KMS-11 (cell line): ENCODE measurements at regions not wholly inside any gene's neighbourhood (a gene's known extent, or its start where the extent isn't known, plus 50 kb on each side); places are given as distances from the start of the nearest gene placed in this dataset.
A peak's percentile ranks its signal among the peaks of the same experiment; 100 is the strongest.

Source experiments
- H2AFZ ChIP-seq: fragments of 200-600 bp; sonication (generic); 2 replicates; pipeline ENCODE4 v1.6.1; 2016; ENCODE audit warnings: antibody characterized with exemption, mixed run types, low read depth
- H3K27ac ChIP-seq: fragments of 200-600 bp; sonication (generic); 2 replicates; pipeline ENCODE4 v1.6.1; 2016; ENCODE audit warnings: mild to moderate bottlenecking, mixed run types
- H3K27me3 ChIP-seq: fragments of 200-600 bp; sonication (generic); 2 replicates; pipeline ENCODE4 v1.6.1; 2017; ENCODE audit warnings: mild to moderate bottlenecking, low read depth, mixed run types, moderate library complexity; ENCODE audit not compliant: insufficient read depth
- H3K36me3 ChIP-seq: fragments of 200-600 bp; sonication (generic); 2 replicates; pipeline ENCODE4 v1.6.1; 2017; ENCODE audit warnings: mild to moderate bottlenecking, mixed run types; ENCODE audit not compliant: insufficient read depth
- H3K4me1 ChIP-seq: fragments of 200-600 bp; sonication (generic); 2 replicates; pipeline ENCODE4 v1.6.1; 2016; ENCODE audit warnings: mild to moderate bottlenecking, low read depth, mixed run types; ENCODE audit not compliant: poor library complexity, severe bottlenecking
- H3K4me2 ChIP-seq: fragments of 200-600 bp; sonication (generic); 2 replicates; pipeline ENCODE4 v1.7.0; 2016; ENCODE audit warnings: mild to moderate bottlenecking, mixed run types
- H3K4me3 ChIP-seq: fragments of 200-600 bp; sonication (generic); IDR thresholded peaks from 2 replicates; pipeline ENCODE4 v1.6.1; 2017; ENCODE audit warnings: low read depth, low read length, mixed read lengths; ENCODE audit not compliant: insufficient read depth
- H3K79me2 ChIP-seq: fragments of 200-600 bp; sonication (generic); 2 replicates; pipeline ENCODE4 v1.6.1; 2016; ENCODE audit warnings: low read depth, mixed run types; ENCODE audit not compliant: insufficient read depth
- H3K9ac ChIP-seq: fragments of 200-600 bp; sonication (generic); 2 replicates; pipeline ENCODE4 v1.6.1; 2016; ENCODE audit warnings: mild to moderate bottlenecking, mixed run types
- H4K20me1 ChIP-seq: fragments of 200-600 bp; sonication (generic); 2 replicates; pipeline ENCODE4 v1.6.1; 2016; ENCODE audit warnings: mild to moderate bottlenecking, mixed run types; ENCODE audit not compliant: insufficient read depth
- CTCF ChIP-seq: fragments of 200-600 bp; sonication (generic); conservative IDR thresholded peaks from 2 replicates; pipeline ENCODE4 v1.6.1; 2017; ENCODE audit warnings: low read depth, mild to moderate bottlenecking, antibody characterized with exemption, low read length, moderate library complexity, mixed read lengths

- no peak for TF ChIP-seq CTCF
- Histone ChIP-seq H3K4me1 (peaks cover 15% of the 10 kb centered on the region), H3K4me2 (no peak overlapping the region), H3K27me3 (no peaks in the 10 kb centered on the region), H2AFZ (no peak overlapping the region), H4K20me1 (no peaks in the 10 kb centered on the region), H3K79me2 (no peaks in the 10 kb centered on the region), H3K27ac (no peak overlapping the region), H3K4me3 (no peak overlapping the region), H3K36me3 (no peaks in the 10 kb centered on the region), H3K9ac (no peak overlapping the region)
Measured at GRCh38 chr2:181268174-181268867, 188.9 kb upstream of the ITGA4 start.

GRCh38 chr2:181273986-181274385 is 183.2 kb upstream of the ITGA4 start:
- no peak overlapping the region for H3K27ac ChIP-seq
- H2AFZ ChIP-seq = no peak overlapping the region

GRCh38 chr2:181275643-181276070 is 181.5 kb upstream of the ITGA4 start:
- no peak overlapping the region for H3K4me3 ChIP-seq
- no peaks in the 10 kb centered on the region for H3K79me2 ChIP-seq
- no peaks in the 10 kb centered on the region for H4K20me1 ChIP-seq
- TF ChIP-seq CTCF = no peak
- no peaks in the 10 kb centered on the region for H3K27me3 ChIP-seq
- H3K4me2 ChIP-seq = no peak overlapping the region
- no peak overlapping the region for H3K9ac ChIP-seq
- H3K27ac ChIP-seq = no peak overlapping the region
- H2AFZ ChIP-seq = no peak overlapping the region
- peaks cover 14% of the 10 kb centered on the region for H3K4me1 ChIP-seq
- H3K36me3 ChIP-seq = no peaks in the 10 kb centered on the region

More at GRCh38 chr2:181273986-181274385, 183.2 kb upstream of the ITGA4 start:
- H3K4me3 ChIP-seq = no peak overlapping the region
- H3K36me3 ChIP-seq = no peaks in the 10 kb centered on the region
- no peaks in the 10 kb centered on the region for H3K27me3 ChIP-seq
- peaks cover 15% of the 10 kb centered on the region for H3K4me1 ChIP-seq
- no peaks in the 10 kb centered on the region for H3K79me2 ChIP-seq
- no peak for TF ChIP-seq CTCF
- no peak overlapping the region for H3K9ac ChIP-seq
- H3K4me2 ChIP-seq = no peak overlapping the region
- H4K20me1 ChIP-seq = no peaks in the 10 kb centered on the region

GRCh38 chr2:181281206-181281832 is 175.9 kb upstream of the ITGA4 start:
- Histone ChIP-seq H2AFZ (no peak overlapping the region; the same call in 1 of the 2 replicates), H3K36me3 (no peaks in the 10 kb centered on the region), H3K4me3 (peak overlapping the region; percentile 20), H3K4me1 (peaks cover 32% of the 10 kb centered on the region), H3K9ac (no peak overlapping the region), H3K79me2 (no peaks in the 10 kb centered on the region), H3K27ac (peak overlapping the region; percentile 29; the same call in 1 of the 2 replicates), H3K27me3 (no peaks in the 10 kb centered on the region), H3K4me2 (peak overlapping the region; percentile 47), H4K20me1 (no peaks in the 10 kb centered on the region)
- TF ChIP-seq CTCF = no peak
